ENCODE measurements at regions not wholly inside any gene's neighbourhood (a gene's known extent, or its start where the extent isn't known, plus 50 kb on each side); places are given as distances from the start of the nearest gene placed in this dataset.

GRCh38 chr13:87889254-87889653, 218.1 kb downstream of the SLITRK5 start:
- TF ChIP-seq CTCF (conservative IDR thresholded peaks at IDR 0.05; ENCODE audit: low read depth in 2 of 2) = no peak
- TF ChIP-seq EZH2phosphoT487 (IDR thresholded peaks at IDR 0.05; ENCODE audit: unreplicated experiment) = no peak
- TF ChIP-seq POLR2AphosphoS5 (IDR thresholded peaks at IDR 0.05; ENCODE audit: low read depth) = no peak
- no peak for TF ChIP-seq REST (IDR thresholded peaks at IDR 0.05; ENCODE audit: unreplicated experiment)
- TF ChIP-seq EZH2 (IDR thresholded peaks at IDR 0.05; ENCODE audit: low read depth, unreplicated experiment) = no peak

Measured in GM23338 (cell line).